ENCODE measurements at regions not wholly inside any gene's neighbourhood (a gene's known extent, or its start where the extent isn't known, plus 50 kb on each side); places are given as distances from the start of the nearest gene placed in this dataset.

GRCh38 chr2:34353509-34354113 lies 754.5 kb upstream of the FAM98A start:
- DNase-seq = no peak

- DNase-seq = no peak
These were observed 750.4 kb upstream of the FAM98A start for GRCh38 chr2:34349527-34349926.

GRCh38 chr2:34345030-34345429 lies 745.9 kb upstream of the FAM98A start:
- no peak for DNase-seq

DNA sequence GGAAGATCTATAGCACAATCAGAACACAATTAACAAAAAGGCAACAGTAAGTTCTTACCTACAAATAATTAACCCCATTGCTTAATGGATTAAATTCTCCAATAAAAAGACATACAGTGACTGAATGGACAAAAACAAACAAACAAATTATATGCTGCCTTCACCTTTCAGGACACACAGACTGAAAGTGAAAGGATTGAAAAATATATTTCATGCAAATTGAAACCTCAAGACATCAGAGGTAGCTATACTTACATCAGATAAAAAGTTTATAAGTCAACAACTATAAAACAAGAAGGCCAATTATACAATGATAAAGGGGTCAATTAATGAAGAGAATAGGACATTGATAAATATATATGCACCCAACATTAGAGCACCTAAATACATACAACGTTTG lies 741.2 kb upstream of the FAM98A start:
- no peak for DNase-seq

DNA sequence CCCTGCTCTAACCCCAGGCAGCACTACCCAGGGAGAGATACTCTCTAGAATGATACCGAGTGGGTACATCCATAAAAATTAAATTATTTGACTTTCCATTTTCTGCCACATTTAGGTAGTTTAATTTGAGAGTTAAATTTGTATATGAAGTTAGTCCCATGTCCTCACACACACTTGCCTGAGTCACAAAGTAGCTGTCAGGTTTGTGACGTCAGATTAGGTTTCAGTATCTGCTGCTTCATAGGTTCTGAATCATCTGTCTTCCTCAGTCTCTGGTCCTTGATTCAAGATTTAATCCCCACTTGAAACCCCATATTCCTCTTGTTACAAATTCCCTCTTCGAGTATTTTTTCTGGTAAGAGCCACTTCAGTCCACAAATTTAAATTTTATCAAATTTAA lies 738.6 kb upstream of the FAM98A start:
- DNase-seq = no peak

DNA sequence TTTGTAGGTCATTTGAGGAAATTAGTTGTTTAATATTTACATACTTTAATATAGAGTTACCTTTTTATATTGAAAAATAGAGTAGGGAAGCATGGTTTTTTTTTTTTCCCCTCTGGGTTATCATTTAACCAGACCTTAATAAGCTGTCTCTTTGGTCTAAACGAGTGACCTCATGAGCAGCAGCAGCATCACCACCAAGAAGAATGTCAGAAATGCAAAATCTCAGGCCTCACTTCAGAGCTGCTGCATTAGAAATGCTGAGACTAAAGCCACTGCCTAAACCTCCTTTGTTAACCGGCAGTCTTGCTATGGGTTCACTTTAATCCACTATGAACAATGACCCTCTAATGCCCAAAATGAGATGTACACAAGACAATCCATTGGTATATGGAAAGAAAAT lies 733.7 kb upstream of the FAM98A start:
- DNase-seq = no peak

- no peak for DNase-seq
These were observed 721.0 kb upstream of the FAM98A start for GRCh38 chr2:34320056-34320455.

DNA sequence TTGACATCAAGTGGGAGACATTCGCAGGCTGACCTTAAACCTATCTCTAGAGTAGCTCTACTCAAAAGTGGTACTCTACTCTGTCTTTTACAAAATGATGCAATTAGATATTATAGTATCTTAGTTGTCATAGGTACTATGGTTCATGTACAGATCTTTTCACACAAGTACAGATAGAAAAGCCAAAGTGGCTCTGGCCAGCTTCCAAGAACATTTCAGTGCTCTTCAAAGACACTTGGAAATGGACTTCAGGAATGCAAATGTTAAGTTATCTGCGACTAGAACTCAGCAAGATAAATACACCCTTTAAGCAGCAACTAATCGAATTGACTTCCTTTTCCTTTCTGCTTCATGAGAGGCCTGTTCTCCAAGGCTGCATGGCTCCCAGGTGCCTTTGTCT lies 718.7 kb upstream of the FAM98A start:
- no peak for DNase-seq

DNA sequence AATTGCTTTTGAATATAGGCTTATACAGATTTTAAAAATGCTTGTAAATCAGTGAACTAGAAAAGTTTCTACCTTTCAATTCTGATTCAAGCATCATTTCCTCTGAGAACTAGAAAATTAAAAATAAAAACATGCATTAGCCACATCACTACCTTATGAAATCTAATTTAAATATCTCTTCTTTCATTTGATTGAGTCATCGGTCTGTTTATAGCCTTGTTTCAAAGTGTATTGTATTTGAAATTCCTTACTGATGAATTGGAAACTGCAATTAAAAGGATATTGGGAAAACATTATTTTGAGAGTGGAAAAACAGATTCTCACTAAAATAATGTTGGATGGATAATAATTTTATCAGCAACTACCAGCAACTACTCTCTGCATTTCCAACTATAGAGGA lies 717.7 kb upstream of the FAM98A start:
- no peak for DNase-seq

GRCh38 chr2:34311816-34312215 lies 712.7 kb upstream of the FAM98A start:
- no peak for DNase-seq

DNA sequence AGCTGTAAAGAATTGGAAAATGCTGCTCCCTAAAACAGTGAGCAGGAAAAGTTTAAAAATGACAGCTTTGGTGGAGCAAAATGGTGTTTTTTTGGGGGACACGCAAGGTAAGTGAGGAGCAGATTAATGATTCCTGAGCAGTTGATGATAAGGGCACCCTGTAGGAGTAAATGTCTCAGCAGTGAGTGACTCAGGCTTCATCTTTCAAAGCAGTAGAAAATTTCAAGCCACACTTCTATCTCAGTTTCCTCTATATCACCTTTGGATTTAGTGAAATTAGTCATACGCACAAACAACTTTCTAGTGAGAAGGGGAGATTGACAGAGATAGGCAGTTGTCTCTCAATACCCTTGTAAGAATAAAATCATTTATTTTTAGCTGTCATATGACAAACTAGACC lies 709.0 kb upstream of the FAM98A start:
- DNase-seq = no peak

DNA sequence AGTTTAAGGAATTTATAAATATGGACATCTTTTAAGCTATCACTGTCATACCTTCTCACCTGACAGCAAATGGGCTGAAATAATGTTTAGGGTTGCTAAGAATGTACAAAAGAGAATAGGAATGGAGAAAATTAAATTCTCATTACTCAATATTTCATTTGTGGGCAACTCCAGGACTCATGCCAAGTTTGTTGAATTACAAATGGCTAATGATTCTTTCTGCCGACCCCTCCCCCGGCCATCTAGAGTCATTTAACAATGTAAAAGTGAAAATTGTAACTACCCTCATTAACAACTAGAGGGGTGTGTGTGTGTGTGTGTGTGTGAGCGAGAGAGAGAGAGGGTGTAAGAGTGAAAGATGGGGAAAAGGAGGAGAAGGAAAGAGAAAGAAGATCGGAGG lies 708.5 kb upstream of the FAM98A start:
- no peak for DNase-seq

DNA sequence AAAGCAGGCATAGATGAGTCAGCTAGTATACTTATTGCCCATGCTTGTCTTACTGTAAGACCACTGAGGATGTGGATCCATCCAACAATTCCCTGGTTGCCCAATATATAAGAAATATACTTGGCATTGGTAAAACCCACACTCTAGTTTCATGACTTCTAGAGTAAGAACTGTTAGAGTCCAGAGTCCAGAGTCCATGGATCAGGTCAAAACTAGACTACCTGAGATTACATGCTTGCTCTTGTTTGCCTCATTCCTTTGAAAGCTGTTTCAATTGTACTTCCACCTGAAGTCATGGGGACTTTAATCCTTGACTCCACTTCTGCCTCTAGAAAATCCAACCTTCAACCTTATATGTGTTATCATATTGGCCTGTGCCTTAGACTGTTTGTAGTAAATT lies 707.6 kb upstream of the FAM98A start:
- no peak for DNase-seq

- no peak for DNase-seq
These were observed 706.5 kb upstream of the FAM98A start for GRCh38 chr2:34305587-34305986.

- DNase-seq = no peak
These were observed 695.9 kb upstream of the FAM98A start for GRCh38 chr2:34294961-34295360.

DNA sequence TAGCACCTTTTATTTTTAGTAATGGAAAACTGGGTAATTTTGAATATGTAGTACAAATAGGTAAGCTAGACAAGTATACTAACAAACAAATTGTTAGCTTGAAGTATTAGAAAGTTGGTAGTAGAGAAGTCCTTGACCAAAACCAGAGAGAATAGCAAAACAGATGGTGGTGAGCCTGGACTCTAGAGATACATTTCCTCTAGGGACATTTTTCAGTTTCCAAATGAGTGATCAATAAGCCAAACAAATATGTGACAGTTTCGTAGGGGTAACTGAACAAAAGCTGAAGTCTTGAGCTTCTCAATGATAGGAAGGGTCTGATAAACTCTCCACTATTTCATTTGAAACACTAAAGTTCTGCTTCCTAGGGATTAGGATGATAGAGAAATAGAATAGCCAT lies 692.0 kb upstream of the FAM98A start:
- DNase-seq = no peak

GRCh38 chr2:34288016-34288415 lies 688.9 kb upstream of the FAM98A start:
- DNase-seq = no peak

- no peak for DNase-seq
These were observed 681.5 kb upstream of the FAM98A start for GRCh38 chr2:34280606-34281005.

GRCh38 chr2:34266908-34267697 lies 668.0 kb upstream of the FAM98A start:
- no peak for DNase-seq

- no peak for DNase-seq
These were observed 662.6 kb upstream of the FAM98A start for GRCh38 chr2:34261701-34262100.

GRCh38 chr2:34254272-34254878 lies 655.3 kb upstream of the FAM98A start:
- DNase-seq = no peak

- no peak for DNase-seq
These were observed 653.0 kb upstream of the FAM98A start for GRCh38 chr2:34252111-34252510.

DNA sequence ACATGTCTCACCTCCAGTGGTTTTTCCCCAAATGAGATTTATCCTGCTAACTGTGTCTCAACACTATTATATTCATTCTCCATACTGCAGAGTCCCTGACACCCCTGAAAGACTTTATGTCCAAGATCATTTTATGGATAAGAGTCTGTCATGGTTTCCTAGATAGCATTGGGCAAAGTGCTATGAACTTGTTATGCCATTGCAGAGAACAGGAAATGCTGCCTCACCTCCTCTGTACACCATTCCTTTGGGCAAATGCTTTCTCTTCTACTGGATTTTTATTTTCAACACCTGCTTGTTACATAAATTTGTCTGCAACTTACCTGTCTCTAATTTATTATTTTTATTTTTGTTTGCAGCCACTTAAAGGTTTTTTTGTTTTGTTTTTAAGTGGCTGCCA lies 652.5 kb upstream of the FAM98A start:
- no peak for DNase-seq

GRCh38 chr2:34244195-34244594 lies 645.1 kb upstream of the FAM98A start:
- DNase-seq = no peak

DNA sequence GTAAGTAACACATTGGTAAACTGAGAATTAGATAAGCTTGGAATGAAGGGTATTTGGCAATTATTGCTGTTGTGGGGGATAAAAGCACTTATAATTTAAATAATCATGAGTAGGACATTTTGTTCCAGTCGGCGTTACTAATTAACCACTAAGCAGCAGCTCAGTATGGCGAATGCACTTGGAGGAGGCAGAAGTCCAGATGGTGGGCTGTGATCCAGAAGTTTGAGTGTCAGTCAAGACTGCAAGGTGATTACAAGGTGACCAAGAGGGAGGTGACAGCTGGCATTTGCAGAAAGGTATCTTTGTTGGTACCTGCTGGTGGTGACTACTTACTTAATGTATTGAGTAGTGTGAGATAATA lies 643.6 kb upstream of the FAM98A start:
- no peak for DNase-seq

Measured in NCI-H1092 treated with DMSO at 0.1 percent for 48 hours (cell line).